SK-N-SH (cell line): ENCODE measurements at regions not wholly inside any gene's neighbourhood (a gene's known extent, or its start where the extent isn't known, plus 50 kb on each side); places are given as distances from the start of the nearest gene placed in this dataset.

Experiments used
- CHD2 ChIP-seq: fragments of 150-350 bp; IDR thresholded peaks from 2 replicates; pipeline ENCODE4 v1.6.1; 2018; ENCODE audit warnings: low read length; ENCODE audit not compliant: partially characterized antibody
- CTCF ChIP-seq: fragments of 200-600 bp; sonication (generic); IDR thresholded peaks from 2 replicates; pipeline ENCODE4 v1.6.1; 2017; ENCODE audit warnings: antibody characterized with exemption, mild to moderate bottlenecking, moderate library complexity
- EP300 ChIP-seq, 2 experiments: IDR thresholded peaks; 2 replicates each; pipeline versions ENCODE4 v1.4.0 to v1.6.1; 2012; ENCODE audit warnings: borderline replicate concordance in 1 of 2, low read depth in 1 of 2, low read length in 1 of 2
- EZH2phosphoT487 ChIP-seq: fragments of 200-600 bp; sonication (generic); IDR thresholded peaks from 2 replicates; pipeline ENCODE4 v1.6.1; 2017; ENCODE audit warnings: low read depth, mixed run types, mild to moderate bottlenecking, antibody characterized with exemption, moderate library complexity, borderline replicate concordance
- FOXM1 ChIP-seq: IDR thresholded peaks from 2 replicates; pipeline ENCODE4 v1.4.0; 2012; ENCODE audit warnings: low read depth, mild to moderate bottlenecking
- NFIC ChIP-seq: IDR thresholded peaks from 2 replicates; pipeline ENCODE4 v1.4.0; 2012; ENCODE audit warnings: borderline replicate concordance
- PBX3 ChIP-seq: IDR thresholded peaks from 2 replicates; pipeline ENCODE4; 2012
- REST ChIP-seq: IDR thresholded peaks from 2 replicates; pipeline ENCODE4 v1.6.1; 2012; ENCODE audit warnings: mild to moderate bottlenecking, low read depth, low read length, moderate library complexity
- RFX5 ChIP-seq: IDR thresholded peaks from 2 replicates; pipeline ENCODE4 v1.6.1; 2012; ENCODE audit warnings: mild to moderate bottlenecking, improper control_type of control experiment, low read length
- SIN3A ChIP-seq: IDR thresholded peaks from 2 replicates; pipeline ENCODE4 v1.6.1; 2012; ENCODE audit warnings: low read depth, mild to moderate bottlenecking, low read length, moderate library complexity, borderline replicate concordance
- TEAD4 ChIP-seq: IDR thresholded peaks from 2 replicates; pipeline ENCODE4 v1.4.0; 2012; ENCODE audit warnings: mild to moderate bottlenecking, borderline replicate concordance; ENCODE audit not compliant: insufficient read depth
- USF2 ChIP-seq: fragments of 150-350 bp; IDR thresholded peaks from 2 replicates; pipeline ENCODE4 v1.6.1; 2017; ENCODE audit warnings: antibody characterized with exemption, low read length, low read depth, borderline replicate concordance

- TF ChIP-seq CTCF (no peak), REST (no peak), EZH2phosphoT487 (no peak), FOXM1 (no peak), PBX3 (no peak), TEAD4 (no peak), SIN3A (no peak), RFX5 (no peak), NFIC (no peak), USF2 (no peak), CHD2 (no peak), EP300 (IDR thresholded peaks at IDR 0.05; ENCODE audit: borderline replicate concordance in 1 of 2, low read depth in 1 of 2, low read length in 1 of 2) (no peak)
Observed at GRCh38 chr10:8919280-8919679, 864.8 kb downstream of the GATA3 start.
